DOHH2 (cell line): ENCODE measurements at regions not wholly inside any gene's neighbourhood (a gene's known extent, or its start where the extent isn't known, plus 50 kb on each side); places are given as distances from the start of the nearest gene placed in this dataset.
"Not testable (repeated sequence)": the region's sequence is repeated elsewhere in the genome, so short reads cannot be mapped to it uniquely, and the experiment has no call there.

Experiments used
- H3F3A ChIP-seq: fragments of 200-600 bp; sonication (generic), shearing (Covaris generic); 2 replicates; pipeline ENCODE4 v1.6.0; 2016; ENCODE audit warnings: antibody characterized with exemption, mild to moderate bottlenecking; ENCODE audit not compliant: control insufficient read depth, insufficient read depth
- H3K27ac ChIP-seq: fragments of 200-600 bp; sonication (generic); 2 replicates; pipeline ENCODE4 v1.5.1; 2014; ENCODE audit warnings: low read depth, mild to moderate bottlenecking, low read length, moderate library complexity
- H3K27me3 ChIP-seq: fragments of 200-600 bp; sonication (generic); 2 replicates; pipeline ENCODE4 v1.6.1; 2014; ENCODE audit warnings: mild to moderate bottlenecking, low read length, mixed read lengths; ENCODE audit not compliant: control insufficient read depth
- H3K36me3 ChIP-seq: fragments of 200-600 bp; sonication (generic); 2 replicates; pipeline ENCODE4 v1.6.1; 2014; ENCODE audit warnings: mild to moderate bottlenecking, low read length, moderate library complexity, mixed read lengths; ENCODE audit not compliant: control insufficient read depth
- H3K4me1 ChIP-seq: fragments of 200-600 bp; sonication (generic); 2 replicates; pipeline ENCODE4 v1.6.1; 2014; ENCODE audit warnings: mild to moderate bottlenecking, low read length, mixed read lengths; ENCODE audit not compliant: control insufficient read depth
- H3K4me2 ChIP-seq: fragments of 200-600 bp; sonication (generic); 2 replicates; pipeline ENCODE4 v1.6.0; 2014; ENCODE audit warnings: mild to moderate bottlenecking, low read length, moderate library complexity
- H3K4me3 ChIP-seq: fragments of 200-600 bp; sonication (generic); 2 replicates; pipeline ENCODE4 v1.5.1; 2014; ENCODE audit warnings: mild to moderate bottlenecking, low read length, mixed read lengths
- H3K79me2 ChIP-seq: fragments of 200-600 bp; sonication (generic); 2 replicates; pipeline ENCODE4 v1.6.1; 2014; ENCODE audit warnings: mild to moderate bottlenecking, low read length, mixed read lengths; ENCODE audit not compliant: control insufficient read depth
- H3K9me2 ChIP-seq: fragments of 200-600 bp; sonication (generic); replicated peaks from 2 replicates; pipeline ENCODE4 v1.6.1; 2014; ENCODE audit warnings: mild to moderate bottlenecking, low read length, mixed read lengths; ENCODE audit not compliant: control insufficient read depth
- H3K9me3 ChIP-seq: fragments of 200-600 bp; sonication (generic); 2 replicates; pipeline ENCODE4 v1.6.1; 2014; ENCODE audit warnings: antibody characterized with exemption, low read length, mixed read lengths; ENCODE audit not compliant: control insufficient read depth, insufficient read depth
- H4K20me1 ChIP-seq: fragments of 200-600 bp; sonication (generic); 2 replicates; pipeline ENCODE4 v1.6.0; 2014; ENCODE audit warnings: low read depth, mild to moderate bottlenecking, antibody characterized with exemption, low read length, moderate library complexity; ENCODE audit not compliant: control insufficient read depth, insufficient read depth
- EZH2phosphoT487 ChIP-seq: fragments of 200-600 bp; sonication (generic); IDR thresholded peaks from 2 replicates; pipeline ENCODE4 v1.6.1; 2017; ENCODE audit warnings: borderline replicate concordance, mild to moderate bottlenecking, antibody characterized with exemption, low read length, moderate library complexity, mixed read lengths
- TF ChIP-seq, protein P1 (sequence below): fragments of 200-600 bp; sonication (generic); IDR thresholded peaks from one replicate; pipeline ENCODE4 v1.5.1; 2014; ENCODE audit warnings: antibody characterized with exemption, mild to moderate bottlenecking, low read depth, low read length; ENCODE audit not compliant: poor library complexity, severe bottlenecking

GRCh38 chr2:89834306-89834705 lies 1142.8 kb downstream of the RPIA start:
- Histone ChIP-seq H3F3A (no peaks in the 10 kb centered on the region), H4K20me1 (no peaks in the 10 kb centered on the region), H3K9me2 (no peaks in the 10 kb centered on the region), H3K4me3 (no peak overlapping the region), H3K4me2 (no peak overlapping the region), H3K36me3 (no peaks in the 10 kb centered on the region), H3K4me1 (no peaks in the 10 kb centered on the region), H3K27me3 (no peaks in the 10 kb centered on the region), H3K79me2 (no peaks in the 10 kb centered on the region), H3K27ac (no peak overlapping the region), H3K9me3 (no peaks in the 10 kb centered on the region; the same call in 1 of the 2 replicates)
- no peak for TF ChIP-seq EZH2phosphoT487
- TF ChIP-seq, protein P1, sequence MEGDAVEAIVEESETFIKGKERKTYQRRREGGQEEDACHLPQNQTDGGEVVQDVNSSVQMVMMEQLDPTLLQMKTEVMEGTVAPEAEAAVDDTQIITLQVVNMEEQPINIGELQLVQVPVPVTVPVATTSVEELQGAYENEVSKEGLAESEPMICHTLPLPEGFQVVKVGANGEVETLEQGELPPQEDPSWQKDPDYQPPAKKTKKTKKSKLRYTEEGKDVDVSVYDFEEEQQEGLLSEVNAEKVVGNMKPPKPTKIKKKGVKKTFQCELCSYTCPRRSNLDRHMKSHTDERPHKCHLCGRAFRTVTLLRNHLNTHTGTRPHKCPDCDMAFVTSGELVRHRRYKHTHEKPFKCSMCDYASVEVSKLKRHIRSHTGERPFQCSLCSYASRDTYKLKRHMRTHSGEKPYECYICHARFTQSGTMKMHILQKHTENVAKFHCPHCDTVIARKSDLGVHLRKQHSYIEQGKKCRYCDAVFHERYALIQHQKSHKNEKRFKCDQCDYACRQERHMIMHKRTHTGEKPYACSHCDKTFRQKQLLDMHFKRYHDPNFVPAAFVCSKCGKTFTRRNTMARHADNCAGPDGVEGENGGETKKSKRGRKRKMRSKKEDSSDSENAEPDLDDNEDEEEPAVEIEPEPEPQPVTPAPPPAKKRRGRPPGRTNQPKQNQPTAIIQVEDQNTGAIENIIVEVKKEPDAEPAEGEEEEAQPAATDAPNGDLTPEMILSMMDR: no peak

DNA sequence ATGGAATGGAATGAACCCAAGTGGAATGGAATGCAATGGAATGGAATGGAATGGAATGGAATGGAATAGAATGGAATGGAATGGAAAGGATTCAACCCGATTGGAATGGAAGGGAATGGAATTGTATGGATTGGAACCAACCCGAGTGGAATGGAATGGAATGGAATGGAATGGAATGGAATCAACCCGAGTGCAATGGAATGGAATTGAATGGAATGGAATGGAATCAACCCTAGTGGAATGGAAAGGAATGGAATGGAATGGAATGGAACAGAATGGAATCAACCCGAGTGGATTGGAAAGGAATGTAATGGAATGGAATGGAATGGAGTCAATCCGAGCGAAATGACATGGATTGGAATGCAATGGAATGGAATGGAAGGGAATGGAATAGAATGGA lies 1144.9 kb downstream of the RPIA start:
- H3K9me2 ChIP-seq, H3F3A ChIP-seq, H3K4me2 ChIP-seq, H3K27ac ChIP-seq, H3K9me3 ChIP-seq, H3K4me1 ChIP-seq, H3K36me3 ChIP-seq, H4K20me1 ChIP-seq, H3K79me2 ChIP-seq, H3K27me3 ChIP-seq, H3K4me3 ChIP-seq: not testable (repeated sequence)

DNA sequence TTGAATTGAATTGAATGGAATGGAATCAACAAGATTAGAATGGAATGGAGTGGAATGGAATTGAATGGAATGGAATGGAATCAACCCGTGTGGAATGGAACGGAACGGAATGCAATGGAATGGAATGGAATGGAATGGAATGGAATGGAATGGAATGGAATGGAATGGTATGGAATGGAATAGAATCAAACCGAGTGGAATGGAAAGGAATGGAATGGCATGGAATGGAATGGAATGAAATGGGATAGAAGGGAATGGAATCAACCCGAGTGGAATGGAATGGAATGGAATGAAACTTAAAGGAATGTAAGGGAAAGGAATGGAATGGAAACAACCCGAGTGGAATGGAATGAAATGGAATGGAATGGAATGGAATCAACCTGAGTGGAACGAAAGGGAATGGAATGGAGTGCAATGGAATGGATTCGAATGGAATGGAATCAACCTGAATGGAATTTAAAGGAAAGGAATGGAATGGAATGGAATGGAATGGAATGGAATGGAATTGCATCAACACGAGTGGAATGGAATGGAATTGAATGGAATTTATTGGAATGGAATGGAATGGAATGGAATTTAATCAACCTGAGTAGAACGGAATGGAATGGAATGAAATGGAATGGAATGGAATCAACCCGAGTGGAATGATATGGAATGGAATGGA lies 1146.6 kb downstream of the RPIA start:
- no peak overlapping the region for H3K4me2 ChIP-seq
- no peaks in the 10 kb centered on the region for H3K9me2 ChIP-seq
- H3K27ac ChIP-seq: no peak overlapping the region
- no peaks in the 10 kb centered on the region for H3K79me2 ChIP-seq
- H3F3A ChIP-seq: no peaks in the 10 kb centered on the region
- no peaks in the 10 kb centered on the region; the same call in 1 of the 2 replicates for H3K9me3 ChIP-seq
- peaks cover 10% of the 10 kb centered on the region for H3K4me1 ChIP-seq
- H3K4me3 ChIP-seq: no peak overlapping the region
- H3K36me3 ChIP-seq: no peaks in the 10 kb centered on the region
- H3K27me3 ChIP-seq: no peaks in the 10 kb centered on the region
- no peak for TF ChIP-seq EZH2phosphoT487
- TF ChIP-seq, protein P1: no peak
- no peaks in the 10 kb centered on the region for H4K20me1 ChIP-seq

GRCh38 chr2:89840175-89840574 lies 1148.7 kb downstream of the RPIA start:
- H3K79me2 ChIP-seq, H4K20me1 ChIP-seq, H3K27ac ChIP-seq, H3K9me2 ChIP-seq, H3K36me3 ChIP-seq, H3K4me3 ChIP-seq, H3K27me3 ChIP-seq, H3K4me2 ChIP-seq, H3F3A ChIP-seq, H3K9me3 ChIP-seq: not testable (repeated sequence)
- H3K4me1 ChIP-seq: peaks cover 30% of the 10 kb centered on the region

DNA sequence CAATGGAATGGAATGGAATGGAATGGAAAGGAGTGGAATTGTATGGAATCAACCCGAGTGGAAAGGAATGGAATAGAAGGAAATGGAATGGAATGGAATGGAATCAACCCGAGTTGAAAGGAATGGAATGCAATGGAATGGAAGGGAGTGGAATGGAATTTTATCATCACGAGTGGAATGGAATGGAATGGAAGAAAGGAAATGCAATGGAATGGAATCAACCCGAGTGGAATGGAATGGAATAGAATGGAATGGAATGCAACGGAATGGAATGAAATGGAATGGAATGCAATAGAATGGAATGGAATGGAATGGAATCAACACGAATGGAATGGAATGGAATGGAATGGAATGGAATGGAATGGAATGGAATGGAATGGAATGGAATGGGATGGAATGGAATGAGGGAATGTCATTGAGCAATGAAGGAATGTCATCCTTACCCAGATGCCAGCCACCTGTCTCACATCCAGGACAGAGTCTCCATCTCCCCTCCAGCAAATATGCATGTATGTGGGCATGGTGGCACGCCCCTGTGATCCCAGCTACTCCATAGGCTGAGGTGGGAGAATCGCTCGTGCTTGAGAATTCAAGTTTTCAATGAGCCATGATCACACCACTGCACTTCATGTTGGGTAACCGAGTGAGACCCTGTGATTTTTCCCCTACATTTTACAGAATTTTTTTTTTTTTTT lies 1149.5 kb downstream of the RPIA start:
- not testable (repeated sequence) for H3K9me2 ChIP-seq, H3F3A ChIP-seq, H3K36me3 ChIP-seq, H3K4me3 ChIP-seq, H3K27ac ChIP-seq, H4K20me1 ChIP-seq, H3K4me2 ChIP-seq, H3K79me2 ChIP-seq, H3K9me3 ChIP-seq, H3K27me3 ChIP-seq
- H3K4me1 ChIP-seq: peaks cover 37% of the 10 kb centered on the region
